SU-DHL-6 (cell line): ENCODE measurements at regions not wholly inside any gene's neighbourhood (a gene's known extent, or its start where the extent isn't known, plus 50 kb on each side); places are given as distances from the start of the nearest gene placed in this dataset.

Source experiments
- H2AFZ ChIP-seq: fragments of 200-600 bp; sonication (generic); 2 replicates; pipeline ENCODE4 v1.6.1; 2014; ENCODE audit warnings: low read depth, mild to moderate bottlenecking, moderate library complexity, mixed read lengths, antibody characterized with exemption, low read length; ENCODE audit not compliant: severe bottlenecking
- H3F3A ChIP-seq: fragments of 200-600 bp; shearing (Covaris generic); 2 replicates; pipeline ENCODE4 v1.6.0; 2016; ENCODE audit warnings: antibody characterized with exemption, mild to moderate bottlenecking; ENCODE audit not compliant: insufficient read depth
- H3K27ac ChIP-seq: fragments of 200-600 bp; sonication (generic); 2 replicates; pipeline ENCODE4 v1.5.1; 2016; ENCODE audit warnings: low read depth, mild to moderate bottlenecking, low read length, moderate library complexity, mixed read lengths
- H3K27me3 ChIP-seq: fragments of 200-600 bp; sonication (generic), shearing (Covaris generic); 2 replicates; pipeline ENCODE4 v1.6.0; 2014; ENCODE audit warnings: mild to moderate bottlenecking, low read length
- H3K36me3 ChIP-seq: fragments of 200-600 bp; sonication (generic); 2 replicates; pipeline ENCODE4 v1.6.1; 2014; ENCODE audit warnings: mild to moderate bottlenecking, low read length, mixed read lengths
- H3K4me2 ChIP-seq: fragments of 300-600, 200-600 bp; shearing (Covaris generic), sonication (generic); 2 replicates; pipeline ENCODE4 v1.6.0; 2014; ENCODE audit warnings: low read length, low read depth, mild to moderate bottlenecking; ENCODE audit not compliant: poor library complexity, severe bottlenecking
- H3K4me3 ChIP-seq: fragments of 200-600 bp; sonication (generic); 2 replicates; pipeline ENCODE4 v1.5.1; 2014; ENCODE audit warnings: antibody characterized with exemption, low read length, mild to moderate bottlenecking, mixed read lengths; ENCODE audit not compliant: insufficient read depth, poor library complexity, severe bottlenecking
- H3K79me2 ChIP-seq: fragments of 200-600 bp; sonication (generic); 2 replicates; pipeline ENCODE4 v1.6.1; 2014; ENCODE audit warnings: mild to moderate bottlenecking, low read length, moderate library complexity; ENCODE audit not compliant: insufficient read depth
- H3K9ac ChIP-seq: fragments of 200-600 bp; sonication (generic); 2 replicates; pipeline ENCODE4 v1.7.0; 2014; ENCODE audit warnings: mild to moderate bottlenecking, low read length
- H3K9me2 ChIP-seq: fragments of 200-600 bp; sonication (generic); replicated peaks from 2 replicates; pipeline ENCODE4 v1.6.1; 2014; ENCODE audit warnings: low read length; ENCODE audit not compliant: insufficient read depth
- H3K9me3 ChIP-seq: fragments of 200-600 bp; sonication (generic); 2 replicates; pipeline ENCODE4 v1.6.1; 2014; ENCODE audit warnings: low read length, mixed read lengths; ENCODE audit not compliant: insufficient read depth
- H4K20me1 ChIP-seq: fragments of 200-600 bp; sonication (generic); 2 replicates; pipeline ENCODE4 v1.6.1; 2014; ENCODE audit warnings: low read depth, mild to moderate bottlenecking, antibody characterized with exemption, low read length, moderate library complexity, mixed read lengths
- EZH2phosphoT487 ChIP-seq: fragments of 200-600 bp; sonication (generic), shearing (Covaris generic); conservative IDR thresholded peaks from 2 replicates; pipeline ENCODE4 v1.6.1; 2018; ENCODE audit warnings: mild to moderate bottlenecking, antibody characterized with exemption, low read length, moderate library complexity, mixed read lengths
- TF ChIP-seq, protein P1 (sequence below): fragments of 200-600 bp; sonication (generic); IDR thresholded peaks from one replicate; pipeline ENCODE4 v1.5.1; 2017; ENCODE audit warnings: antibody characterized with exemption, mild to moderate bottlenecking, low read length, moderate library complexity; ENCODE audit not compliant: insufficient read depth, poor library complexity, severe bottlenecking

DNA sequence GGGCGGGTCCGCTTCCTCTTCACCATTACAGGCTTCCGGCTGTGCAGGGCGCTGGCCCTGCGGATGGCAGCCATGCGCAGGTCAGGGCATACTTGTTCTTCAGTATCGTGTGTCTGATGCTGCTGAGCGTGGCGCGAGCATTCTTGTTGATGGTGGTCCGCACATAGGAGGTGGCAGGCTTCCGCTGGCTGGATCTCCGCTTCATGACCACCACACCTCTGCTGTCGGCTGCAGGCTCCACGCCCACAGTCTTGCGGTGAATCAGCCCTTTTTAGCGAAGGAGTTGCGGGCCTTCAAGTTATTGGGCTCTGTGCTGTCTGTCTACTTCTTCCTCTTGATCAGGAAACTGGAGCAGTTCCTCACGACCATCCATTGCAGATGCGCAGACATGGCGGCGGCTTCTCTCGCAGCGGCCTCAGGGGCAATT, 62.4 kb upstream of the ZNF608 start:
- no peaks in the 10 kb centered on the region for H4K20me1 ChIP-seq
- no peaks in the 10 kb centered on the region for H3K36me3 ChIP-seq
- no peaks in the 10 kb centered on the region for H3F3A ChIP-seq
- no peak overlapping the region for H3K27ac ChIP-seq
- TF ChIP-seq, protein P1, sequence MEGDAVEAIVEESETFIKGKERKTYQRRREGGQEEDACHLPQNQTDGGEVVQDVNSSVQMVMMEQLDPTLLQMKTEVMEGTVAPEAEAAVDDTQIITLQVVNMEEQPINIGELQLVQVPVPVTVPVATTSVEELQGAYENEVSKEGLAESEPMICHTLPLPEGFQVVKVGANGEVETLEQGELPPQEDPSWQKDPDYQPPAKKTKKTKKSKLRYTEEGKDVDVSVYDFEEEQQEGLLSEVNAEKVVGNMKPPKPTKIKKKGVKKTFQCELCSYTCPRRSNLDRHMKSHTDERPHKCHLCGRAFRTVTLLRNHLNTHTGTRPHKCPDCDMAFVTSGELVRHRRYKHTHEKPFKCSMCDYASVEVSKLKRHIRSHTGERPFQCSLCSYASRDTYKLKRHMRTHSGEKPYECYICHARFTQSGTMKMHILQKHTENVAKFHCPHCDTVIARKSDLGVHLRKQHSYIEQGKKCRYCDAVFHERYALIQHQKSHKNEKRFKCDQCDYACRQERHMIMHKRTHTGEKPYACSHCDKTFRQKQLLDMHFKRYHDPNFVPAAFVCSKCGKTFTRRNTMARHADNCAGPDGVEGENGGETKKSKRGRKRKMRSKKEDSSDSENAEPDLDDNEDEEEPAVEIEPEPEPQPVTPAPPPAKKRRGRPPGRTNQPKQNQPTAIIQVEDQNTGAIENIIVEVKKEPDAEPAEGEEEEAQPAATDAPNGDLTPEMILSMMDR, result no peak
- no peak for TF ChIP-seq EZH2phosphoT487
- H3K79me2 ChIP-seq, result no peaks in the 10 kb centered on the region
- no peak overlapping the region for H3K4me3 ChIP-seq
- H3K9me2 ChIP-seq, result no peaks in the 10 kb centered on the region
- H3K9ac ChIP-seq, result no peak overlapping the region
- no peaks in the 10 kb centered on the region for H3K9me3 ChIP-seq
- H3K27me3 ChIP-seq, result no peaks in the 10 kb centered on the region
- no peak overlapping the region for H2AFZ ChIP-seq
- no peak overlapping the region for H3K4me2 ChIP-seq

DNA sequence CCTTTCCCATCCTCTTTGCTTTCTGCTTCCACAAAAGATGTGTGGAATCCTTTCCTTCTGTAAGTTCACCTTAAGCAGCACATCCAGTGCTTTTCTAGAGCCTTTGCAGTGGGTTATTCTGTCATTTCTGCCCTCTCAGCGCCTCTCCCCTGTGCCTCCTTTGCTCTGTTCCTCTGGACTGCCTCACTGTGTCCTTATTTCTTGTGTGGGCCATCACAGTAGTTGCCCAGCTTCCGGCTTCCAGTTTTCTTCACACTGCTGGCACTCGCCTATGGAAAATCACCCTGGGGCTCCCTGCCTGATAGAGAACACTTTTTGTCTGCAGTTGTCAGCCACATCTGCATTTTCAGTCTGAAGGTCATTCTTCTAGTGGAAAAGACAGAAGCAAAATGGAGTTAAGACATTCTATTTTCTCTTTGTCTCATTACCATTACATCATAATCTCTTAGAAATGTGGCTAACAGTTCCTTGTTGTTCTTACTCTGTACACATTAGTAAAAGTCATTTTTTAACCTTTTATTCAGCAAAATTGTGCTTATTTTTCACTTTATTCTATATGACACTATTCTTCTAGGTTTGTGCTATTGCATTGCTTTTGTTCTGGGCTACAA, 64.1 kb upstream of the ZNF608 start:
- TF ChIP-seq EZH2phosphoT487, result no peak
- TF ChIP-seq, protein P1, result no peak
- Histone ChIP-seq H3K79me2 (no peaks in the 10 kb centered on the region), H2AFZ (no peak overlapping the region), H3K36me3 (no peaks in the 10 kb centered on the region), H3K27ac (no peak overlapping the region), H3F3A (no peaks in the 10 kb centered on the region), H3K9me3 (no peaks in the 10 kb centered on the region), H4K20me1 (no peaks in the 10 kb centered on the region), H3K27me3 (no peaks in the 10 kb centered on the region), H3K9ac (no peak overlapping the region), H3K4me2 (no peak overlapping the region), H3K9me2 (no peaks in the 10 kb centered on the region), H3K4me3 (no peak overlapping the region)

DNA sequence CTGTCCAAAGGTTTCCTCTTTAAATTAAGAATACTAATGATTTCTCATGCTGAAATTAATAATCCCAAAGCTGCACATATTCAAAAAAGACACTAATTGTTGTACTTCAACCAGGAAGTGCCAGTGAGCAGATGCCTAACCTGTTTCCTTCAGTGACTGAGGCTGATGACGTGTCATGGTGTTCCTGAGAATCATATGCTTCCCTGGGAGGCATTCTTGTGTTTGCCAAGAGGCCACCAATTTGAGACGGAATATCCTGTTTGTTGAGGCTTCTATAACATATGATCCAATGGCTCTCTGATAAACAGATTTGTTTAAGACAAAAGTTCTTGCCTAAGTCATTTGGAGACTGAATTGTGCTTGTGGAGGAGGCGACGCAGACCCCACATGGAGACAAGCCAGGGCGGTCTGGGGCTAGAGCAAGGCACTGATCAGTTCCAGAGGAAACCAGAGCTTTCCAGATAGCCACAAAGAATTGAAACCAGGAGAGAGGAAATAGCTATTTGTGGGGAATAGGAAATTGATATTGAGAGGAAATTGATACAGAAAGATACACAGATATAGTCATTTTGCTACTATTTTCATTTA, 66.4 kb upstream of the ZNF608 start:
- Histone ChIP-seq H3F3A (no peaks in the 10 kb centered on the region), H3K4me3 (no peak overlapping the region), H3K9ac (no peak overlapping the region), H3K9me3 (no peaks in the 10 kb centered on the region), H3K36me3 (no peaks in the 10 kb centered on the region), H3K79me2 (no peaks in the 10 kb centered on the region), H3K27me3 (no peaks in the 10 kb centered on the region), H2AFZ (no peak overlapping the region), H3K9me2 (no peaks in the 10 kb centered on the region), H3K27ac (no peak overlapping the region), H3K4me2 (no peak overlapping the region), H4K20me1 (no peaks in the 10 kb centered on the region)
- TF ChIP-seq, protein P1, result no peak
- no peak for TF ChIP-seq EZH2phosphoT487
